ENCODE measurements at regions not wholly inside any gene's neighbourhood (a gene's known extent, or its start where the extent isn't known, plus 50 kb on each side); places are given as distances from the start of the nearest gene placed in this dataset.

DNA sequence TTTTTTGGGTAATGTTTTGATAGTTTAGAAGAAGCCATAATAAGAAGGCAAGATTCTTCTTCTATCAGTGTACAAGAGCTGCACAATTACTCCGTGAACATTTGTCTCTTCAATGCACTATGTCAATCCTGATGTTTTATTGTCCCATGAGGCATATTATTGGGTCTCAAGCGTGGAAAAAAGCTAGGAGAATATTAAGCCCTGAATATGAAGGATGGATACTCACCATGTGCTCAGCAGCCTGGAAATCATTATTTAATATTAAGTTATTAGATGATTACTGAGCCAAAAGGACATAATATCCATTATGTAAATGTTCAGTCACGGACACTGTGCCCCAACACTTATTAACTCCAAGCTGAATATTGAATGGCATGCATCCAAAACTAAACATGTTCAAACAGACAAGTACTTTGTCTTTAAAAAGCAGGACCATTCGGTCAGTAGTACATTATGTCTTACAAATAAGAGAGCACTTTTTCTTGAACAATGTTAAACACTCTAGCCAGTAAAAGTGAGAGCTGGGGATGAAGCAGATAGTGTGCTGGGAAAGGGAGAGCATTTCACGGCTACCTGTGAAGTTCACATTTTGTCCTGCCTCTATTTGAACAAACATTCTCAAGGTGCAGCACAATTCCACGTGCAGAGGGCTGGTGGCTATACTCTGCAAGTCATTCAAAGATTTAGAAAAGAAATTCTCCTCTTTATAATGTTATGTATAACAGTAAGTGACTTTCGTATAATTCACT, 70.6 kb upstream of the CNR1 start:
- DNase-seq (ENCODE audit: low read depth), result no peak

DNA sequence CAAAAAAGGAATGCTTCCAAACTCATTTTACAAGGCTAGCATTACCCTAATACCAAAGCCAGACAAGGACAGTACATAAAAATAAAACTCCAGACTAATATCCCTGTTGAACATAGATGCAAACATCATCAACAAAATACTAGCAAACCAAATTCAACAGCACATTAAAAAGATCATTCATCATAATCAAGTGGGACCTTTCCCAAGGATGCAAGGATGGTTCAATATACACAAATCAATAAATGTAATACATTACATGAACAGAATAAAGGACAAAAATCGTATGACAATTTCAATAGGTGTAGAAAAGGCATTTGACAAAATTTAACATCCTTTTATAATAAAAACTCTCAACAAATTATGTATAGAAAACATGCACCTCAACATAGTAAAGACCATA, 66.6 kb upstream of the CNR1 start:
- TF ChIP-seq, protein P1, sequence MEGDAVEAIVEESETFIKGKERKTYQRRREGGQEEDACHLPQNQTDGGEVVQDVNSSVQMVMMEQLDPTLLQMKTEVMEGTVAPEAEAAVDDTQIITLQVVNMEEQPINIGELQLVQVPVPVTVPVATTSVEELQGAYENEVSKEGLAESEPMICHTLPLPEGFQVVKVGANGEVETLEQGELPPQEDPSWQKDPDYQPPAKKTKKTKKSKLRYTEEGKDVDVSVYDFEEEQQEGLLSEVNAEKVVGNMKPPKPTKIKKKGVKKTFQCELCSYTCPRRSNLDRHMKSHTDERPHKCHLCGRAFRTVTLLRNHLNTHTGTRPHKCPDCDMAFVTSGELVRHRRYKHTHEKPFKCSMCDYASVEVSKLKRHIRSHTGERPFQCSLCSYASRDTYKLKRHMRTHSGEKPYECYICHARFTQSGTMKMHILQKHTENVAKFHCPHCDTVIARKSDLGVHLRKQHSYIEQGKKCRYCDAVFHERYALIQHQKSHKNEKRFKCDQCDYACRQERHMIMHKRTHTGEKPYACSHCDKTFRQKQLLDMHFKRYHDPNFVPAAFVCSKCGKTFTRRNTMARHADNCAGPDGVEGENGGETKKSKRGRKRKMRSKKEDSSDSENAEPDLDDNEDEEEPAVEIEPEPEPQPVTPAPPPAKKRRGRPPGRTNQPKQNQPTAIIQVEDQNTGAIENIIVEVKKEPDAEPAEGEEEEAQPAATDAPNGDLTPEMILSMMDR (IDR thresholded peaks at IDR 0.05; ENCODE audit: low read length, missing control alignments), result no peak
- no peak for DNase-seq (ENCODE audit: low read depth)
- no peak overlapping the region for H3K4me3 ChIP-seq (replicated peaks; ENCODE audit: low read depth, low read length)

More for the DNA sequence above, 70.6 kb upstream of the CNR1 start:
- TF ChIP-seq, protein P1 (IDR thresholded peaks at IDR 0.05; ENCODE audit: low read length, missing control alignments), result no peak
- H3K4me3 ChIP-seq (replicated peaks; ENCODE audit: low read depth, low read length), result no peak overlapping the region

DNA sequence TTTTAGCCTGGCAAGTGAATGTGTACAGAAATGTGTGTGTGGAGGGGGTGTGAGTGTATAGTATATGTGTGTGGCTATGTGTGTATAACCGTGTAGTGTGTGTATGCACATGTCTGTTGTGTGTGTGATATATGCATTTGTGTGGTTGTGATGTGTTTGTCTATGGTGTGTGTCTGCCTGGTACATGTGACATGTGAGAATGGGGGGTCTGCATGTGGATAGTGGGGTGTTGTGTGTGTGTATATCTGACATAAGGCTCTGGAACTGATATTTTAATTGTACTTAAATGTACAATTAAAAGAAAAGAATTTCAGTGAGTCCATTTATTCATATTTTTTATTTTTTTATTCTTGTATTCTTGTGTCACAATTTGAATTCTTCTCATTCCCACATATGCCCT, 57.2 kb upstream of the CNR1 start:
- TF ChIP-seq, protein P1 (IDR thresholded peaks at IDR 0.05; ENCODE audit: low read length, missing control alignments), result no peak
- DNase-seq (ENCODE audit: low read depth), result no peak
- H3K4me3 ChIP-seq (replicated peaks; ENCODE audit: low read depth, low read length), result no peak overlapping the region

DNA sequence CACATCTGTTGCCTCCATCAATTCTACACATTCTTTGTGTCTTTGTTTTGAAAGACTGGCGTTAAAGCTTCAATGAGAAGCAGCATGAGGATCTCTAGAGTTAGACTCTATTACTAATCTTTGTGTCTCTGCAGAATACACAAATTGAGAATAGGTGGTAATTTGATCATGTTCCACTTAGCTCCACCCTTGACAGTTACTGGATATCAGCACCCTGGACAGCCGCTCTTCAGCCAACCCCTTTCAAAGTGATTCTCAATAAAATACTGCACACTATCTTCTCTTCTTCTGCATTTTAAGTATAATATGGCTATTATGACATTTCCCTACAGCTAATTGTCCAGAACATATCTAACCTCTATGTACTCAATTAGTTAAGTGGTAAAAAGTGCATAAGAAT, 54.3 kb upstream of the CNR1 start:
- TF ChIP-seq, protein P1 (IDR thresholded peaks at IDR 0.05; ENCODE audit: low read length, missing control alignments), result no peak
- DNase-seq (ENCODE audit: low read depth), result peak; percentile 14
- H3K4me3 ChIP-seq (replicated peaks; ENCODE audit: low read depth, low read length), result no peak overlapping the region

DNA sequence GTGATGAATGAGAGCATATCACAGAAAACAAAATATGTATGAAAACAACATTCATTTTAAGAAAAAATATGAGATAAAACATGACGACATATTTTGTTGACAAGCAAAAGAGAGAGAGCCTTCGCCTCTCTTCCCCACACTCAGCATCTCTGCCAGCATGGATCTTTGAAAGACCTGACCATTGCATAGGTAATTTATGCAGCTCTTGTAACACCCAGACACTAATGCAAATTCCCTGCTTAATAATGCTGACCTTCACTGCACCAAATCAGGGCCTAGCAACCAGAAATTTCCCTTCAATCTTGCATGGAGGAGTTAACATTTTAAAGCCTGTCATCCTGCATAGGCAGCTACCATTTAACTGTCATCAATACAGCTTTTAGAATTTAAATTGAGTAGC, 50.0 kb upstream of the CNR1 start:
- no peak overlapping the region for H3K4me3 ChIP-seq (replicated peaks; ENCODE audit: low read depth, low read length)
- no peak for DNase-seq (ENCODE audit: low read depth)
- TF ChIP-seq, protein P1 (IDR thresholded peaks at IDR 0.05; ENCODE audit: low read length, missing control alignments), result no peak
